HepG2 (cell line): ENCODE measurements at regions not wholly inside any gene's neighbourhood (a gene's known extent, or its start where the extent isn't known, plus 50 kb on each side); places are given as distances from the start of the nearest gene placed in this dataset.

Experiments used
- ATAC-seq: fragments of 200-7000 bp; cut with Tn5 transposase; 3 replicates; pipeline ENCODE4 v1.9.1; 2020; ENCODE audit warnings: mild to moderate bottlenecking, moderate library complexity
- BruUV-seq: library from RNA; stranded (reverse); fragments of 400-500 nt; replicated peaks from 2 replicates; lab custom pipeline; 2021; lab: Mats Ljungman, UMichigan
- CTCF ChIA-PET: fragments of 300-600 bp; formaldehyde crosslinking; extraction: SDS; loops from one replicate; lab custom pipeline; 2021; ENCODE audit warnings: low total read pairs, inconsistent platforms, low intra/inter-chr PET ratio; lab: Yijun Ruan, JAX
- POLR2A ChIA-PET: fragments of 350-600 bp; sonication (Branson Sonifier 250); formaldehyde crosslinking; loops from one replicate; lab custom pipeline; 2020; ENCODE audit warnings: antibody characterized with exemption, inconsistent platforms; lab: Yijun Ruan, JAX
- DNase-seq: peaks from one replicate; pipeline ENCODE4 v3.0.0-alpha.2; 2015; ENCODE audit warnings: low spot score
- FAIRE-seq: peaks from 3 replicates; lab custom pipeline; 2011; peaks lifted over from hg19 to GRCh38; lab: Jason Lieb, UNC
- H2AFZ ChIP-seq: one replicate; pipeline ENCODE4 v1.6.1; 2011; ENCODE audit warnings: low read length, inconsistent platforms
- H3K27ac ChIP-seq: fragments of 300-600 bp; 3 replicates; pipeline ENCODE4 v1.8.0; 2011; ENCODE audit warnings: mixed run types, mild to moderate bottlenecking, mixed read lengths, low read length, inconsistent platforms; ENCODE audit not compliant: insufficient read depth; ENCODE audit errors: extremely low read length
- H3K27me3 ChIP-seq, 2 experiments: fragments of 200-600 bp in 1 of 2; 2 replicates in 1 of 2; 3 replicates in 1 of 2; pipeline versions ENCODE4 v1.6.0 to v1.8.0; 2011; ENCODE audit warnings: low read length in 2 of 2, mild to moderate bottlenecking in 2 of 2, moderate library complexity in 2 of 2, inconsistent platforms in 1 of 2; ENCODE audit not compliant: insufficient read depth in 2 of 2, control insufficient read depth in 1 of 2
- H3K36me3 ChIP-seq, 2 experiments: fragments of 200-600 bp in 1 of 2; replicated peaks in 1 of 2; 2 replicates in 1 of 2; 3 replicates in 1 of 2; pipeline versions ENCODE4 v1.5.1 to v1.8.0; 2011; ENCODE audit warnings: low read length in 2 of 2, inconsistent platforms in 1 of 2; ENCODE audit not compliant: insufficient read depth in 2 of 2, control insufficient read depth in 1 of 2
- H3K4me1 ChIP-seq: 2 replicates; pipeline ENCODE4 v1.5.1; 2012; ENCODE audit warnings: low read length, inconsistent platforms; ENCODE audit not compliant: insufficient read depth
- H3K4me2 ChIP-seq: 2 replicates; pipeline ENCODE4 v1.6.0; 2011; ENCODE audit warnings: low read depth, low read length, inconsistent platforms
- H3K4me3 ChIP-seq, 3 experiments: fragments of 200-600 bp in 1 of 3; sonication (generic), shearing (Covaris generic) in 1 of 3; replicated peaks in 1 of 3; 2 replicates each; pipeline ENCODE4 v1.5.1; 2011 to 2016; ENCODE audit warnings: low read length in 3 of 3, inconsistent platforms in 2 of 3, low read depth in 2 of 3, mild to moderate bottlenecking in 2 of 3, control low read depth in 1 of 3, mixed read lengths in 1 of 3; ENCODE audit not compliant: insufficient read depth in 1 of 3
- H3K79me2 ChIP-seq: one replicate; pipeline ENCODE4 v1.6.1; 2011; ENCODE audit warnings: low read length, inconsistent platforms; ENCODE audit not compliant: insufficient read depth
- H3K9ac ChIP-seq: 2 replicates; pipeline ENCODE4 v1.6.0; 2011; ENCODE audit warnings: mild to moderate bottlenecking, low read depth, low read length, inconsistent platforms; ENCODE audit not compliant: insufficient read depth
- H3K9me3 ChIP-seq: 2 replicates; pipeline ENCODE4 v1.5.1; 2012; ENCODE audit warnings: mild to moderate bottlenecking, low read length
- H4K20me1 ChIP-seq: 2 replicates; pipeline ENCODE4 v1.6.0; 2011; ENCODE audit warnings: inconsistent platforms, mild to moderate bottlenecking, low read length, moderate library complexity; ENCODE audit not compliant: insufficient read depth
- BHLHE40 ChIP-seq: IDR thresholded peaks from 2 replicates; pipeline ENCODE4 v1.6.1; 2011; ENCODE audit warnings: low read length, improper control_type of control experiment
- ERF ChIP-seq: IDR thresholded peaks from 2 replicates; pipeline ENCODE4 v1.6.1; 2018; ENCODE audit warnings: missing biosample characterization, missing genetic modification reagents
- REXO4 ChIP-seq: sonication (generic); formaldehyde crosslinking; IDR thresholded peaks from 2 replicates; pipeline ENCODE4 v1.8.0; 2022; ENCODE audit warnings: missing genetic modification reagents, mild to moderate bottlenecking, borderline replicate concordance
- SMARCE1 ChIP-seq: fragments of 450-650 bp; IDR thresholded peaks from 2 replicates; pipeline ENCODE4 v1.6.1; 2017; ENCODE audit warnings: borderline replicate concordance
- SOX13 ChIP-seq, 3 experiments: fragments of 450-650 bp in 1 of 3; sonication (generic) in 1 of 3; formaldehyde crosslinking in 1 of 3; IDR thresholded peaks in 2 of 3; conservative IDR thresholded peaks in 1 of 3; 2 replicates each; pipeline versions ENCODE4 v1.5.0 to v1.6.1; 2016 to 2020; ENCODE audit warnings: antibody characterized with exemption in 1 of 3, mild to moderate bottlenecking in 1 of 3, missing compliant biosample characterization in 1 of 3, missing genetic modification reagents in 1 of 3, moderate library complexity in 1 of 3
- ZNF430 ChIP-seq: sonication (generic); formaldehyde crosslinking; IDR thresholded peaks from 2 replicates; pipeline ENCODE4 v1.9.0; 2021; ENCODE audit warnings: mild to moderate bottlenecking, missing genetic modification reagents
- ZNF432 ChIP-seq: sonication (generic); formaldehyde crosslinking; IDR thresholded peaks from 2 replicates; pipeline ENCODE4 v1.5.0; 2020; ENCODE audit warnings: missing genetic modification reagents, mild to moderate bottlenecking, borderline replicate concordance
- ZNF552 ChIP-seq: sonication (generic); formaldehyde crosslinking; IDR thresholded peaks from 2 replicates; pipeline ENCODE4 v1.9.0; 2022; ENCODE audit warnings: missing genetic modification reagents, mild to moderate bottlenecking, borderline replicate concordance
- ZNF776 ChIP-seq: sonication (generic); formaldehyde crosslinking; IDR thresholded peaks from 2 replicates; pipeline ENCODE4 v1.4.0; 2020; ENCODE audit warnings: mild to moderate bottlenecking, missing genetic modification reagents
- WGBS: methylation state at CpG from one replicate; pipeline ENCODE4 v1.1.6; 2017; ENCODE audit warnings: low lambda C conversion rate; 5-methylcytosine and 5-hydroxymethylcytosine counted together
- in situ Hi-C: cut with HindIII; loops from 2 replicates; pipeline ENCODE4 v1.10.0; 2017; ENCODE audit warnings: low pct_unique_long_range_greater_than_20kb; ENCODE audit not compliant: extremely low pct_ligation_motif_present
- intact Hi-C: fragments of 100-400 bp; cut with micrococcal nuclease; formaldehyde crosslinking; loops from one replicate; pipeline ENCODE4 v1.10.0; 2022; ENCODE audit not compliant: unreplicated experiment
- TF ChIP-seq, protein P1 (sequence below): sonication (generic); formaldehyde crosslinking; IDR thresholded peaks from 2 replicates; pipeline ENCODE4 v1.4.0; 2020; ENCODE audit warnings: mild to moderate bottlenecking, missing genetic modification reagents
- TF ChIP-seq, protein P2 (sequence below): sonication (generic); formaldehyde crosslinking; IDR thresholded peaks from 2 replicates; pipeline ENCODE4 v1.5.1; 2020; ENCODE audit warnings: missing genetic modification reagents, mild to moderate bottlenecking, borderline replicate concordance
- TF ChIP-seq, protein P3 (sequence below): fragments of 450-650 bp; IDR thresholded peaks from 2 replicates; pipeline ENCODE4 v1.6.1; 2017
- TF ChIP-seq, protein P4 (sequence below): sonication (generic); formaldehyde crosslinking; conservative IDR thresholded peaks from 2 replicates; pipeline ENCODE4 v1.4.0; 2020; ENCODE audit warnings: missing genetic modification reagents

DNA sequence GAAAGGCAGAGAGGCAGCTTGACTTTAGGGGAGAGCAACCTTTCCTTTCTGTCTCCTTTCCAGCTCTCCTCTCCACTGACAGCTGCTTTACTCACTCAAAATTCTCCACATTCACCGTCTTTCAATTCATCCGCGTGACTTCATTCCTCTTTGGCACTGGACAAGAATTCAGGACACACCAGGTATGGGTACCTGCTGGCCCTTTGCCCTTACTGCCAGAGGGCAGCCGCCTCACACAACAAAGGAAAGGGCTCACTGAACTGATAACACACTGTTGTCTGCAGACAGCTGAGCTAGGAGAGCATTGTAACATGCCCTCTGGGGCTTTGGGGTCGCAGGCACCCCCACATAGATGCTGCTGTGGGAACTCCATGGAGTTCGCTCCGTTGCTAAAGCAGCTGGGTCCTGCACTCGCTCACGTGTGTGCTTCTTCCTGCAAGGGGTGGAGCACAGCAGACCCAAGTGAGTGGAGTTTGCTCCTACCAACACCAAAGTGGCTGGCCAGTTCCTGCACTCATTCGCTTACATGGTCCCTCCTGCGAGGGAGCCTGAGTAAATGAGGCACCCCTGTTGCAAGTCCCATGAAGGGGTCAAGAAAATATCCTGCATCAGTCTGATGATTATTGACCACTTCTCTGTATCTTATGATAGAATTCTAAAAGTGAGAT lies 79.0 kb upstream of the SGO1 start:
- intact Hi-C loops: no loop called here
- no peak overlapping the region for H2AFZ ChIP-seq

DNA sequence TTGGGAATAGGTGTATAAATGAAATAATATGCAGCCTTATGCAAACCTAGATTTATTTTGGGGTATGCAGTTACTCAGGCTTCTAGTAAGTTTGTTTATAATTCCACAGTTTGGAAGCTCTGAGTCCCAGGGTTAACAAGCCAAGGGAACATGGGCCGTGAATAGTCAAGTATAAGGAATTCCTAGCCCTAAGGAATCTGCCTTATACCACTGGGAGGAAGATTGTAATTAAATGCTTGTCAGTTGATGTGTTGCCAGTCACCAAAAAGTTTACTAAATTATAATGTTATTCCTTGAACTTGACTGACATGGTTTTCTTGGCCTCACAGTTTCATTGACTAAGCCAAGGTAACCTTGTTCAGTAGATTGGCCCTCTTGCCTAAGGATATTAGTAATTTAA lies 72.4 kb upstream of the SGO1 start:
- intact Hi-C loops (no loop called here), in situ Hi-C loops (no loop called here)
- Histone ChIP-seq H2AFZ (no peak overlapping the region), H3K4me3 (no peak overlapping the region), H3K27me3 (no peaks in the 10 kb centered on the region), H3K9me3 (0 out of 2 replicates have a peak, but pooled peaks cover 4% of the 10 kb centered on the region), H3K27ac (no peak overlapping the region), H3K79me2 (no peaks in the 10 kb centered on the region), H3K9ac (no peak overlapping the region), H3K4me1 (no peaks in the 10 kb centered on the region), H3K36me3 (no peaks in the 10 kb centered on the region), H4K20me1 (no peaks in the 10 kb centered on the region), H3K4me2 (no peak overlapping the region)
- DNase-seq (no peak), ATAC-seq (no peak), FAIRE-seq (no peak)
- BruUV-seq: no TSS peak
- ChIA-PET POLR2A (no interaction called here), CTCF (no interaction called here)
- 0% methylated on average over 1 of the region's 1 CpG for WGBS
- TF ChIP-seq, protein P1, sequence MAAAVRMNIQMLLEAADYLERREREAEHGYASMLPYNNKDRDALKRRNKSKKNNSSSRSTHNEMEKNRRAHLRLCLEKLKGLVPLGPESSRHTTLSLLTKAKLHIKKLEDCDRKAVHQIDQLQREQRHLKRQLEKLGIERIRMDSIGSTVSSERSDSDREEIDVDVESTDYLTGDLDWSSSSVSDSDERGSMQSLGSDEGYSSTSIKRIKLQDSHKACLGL (CRISPR knock-in tag): no peak
- TF ChIP-seq, protein P2, sequence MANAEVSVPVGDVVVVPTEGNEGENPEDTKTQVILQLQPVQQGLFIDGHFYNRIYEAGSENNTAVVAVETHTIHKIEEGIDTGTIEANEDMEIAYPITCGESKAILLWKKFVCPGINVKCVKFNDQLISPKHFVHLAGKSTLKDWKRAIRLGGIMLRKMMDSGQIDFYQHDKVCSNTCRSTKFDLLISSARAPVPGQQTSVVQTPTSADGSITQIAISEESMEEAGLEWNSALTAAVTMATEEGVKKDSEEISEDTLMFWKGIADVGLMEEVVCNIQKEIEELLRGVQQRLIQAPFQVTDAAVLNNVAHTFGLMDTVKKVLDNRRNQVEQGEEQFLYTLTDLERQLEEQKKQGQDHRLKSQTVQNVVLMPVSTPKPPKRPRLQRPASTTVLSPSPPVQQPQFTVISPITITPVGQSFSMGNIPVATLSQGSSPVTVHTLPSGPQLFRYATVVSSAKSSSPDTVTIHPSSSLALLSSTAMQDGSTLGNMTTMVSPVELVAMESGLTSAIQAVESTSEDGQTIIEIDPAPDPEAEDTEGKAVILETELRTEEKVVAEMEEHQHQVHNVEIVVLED: no peak
- TF ChIP-seq SMARCE1 (no peak), ZNF432 (CRISPR knock-in tag) (no peak), ZNF430 (CRISPR knock-in tag) (no peak), ZNF776 (CRISPR knock-in tag) (no peak), ZNF552 (CRISPR knock-in tag) (no peak), REXO4 (CRISPR knock-in tag) (no peak), ERF (CRISPR knock-in tag) (no peak)
- TF ChIP-seq, protein P3, sequence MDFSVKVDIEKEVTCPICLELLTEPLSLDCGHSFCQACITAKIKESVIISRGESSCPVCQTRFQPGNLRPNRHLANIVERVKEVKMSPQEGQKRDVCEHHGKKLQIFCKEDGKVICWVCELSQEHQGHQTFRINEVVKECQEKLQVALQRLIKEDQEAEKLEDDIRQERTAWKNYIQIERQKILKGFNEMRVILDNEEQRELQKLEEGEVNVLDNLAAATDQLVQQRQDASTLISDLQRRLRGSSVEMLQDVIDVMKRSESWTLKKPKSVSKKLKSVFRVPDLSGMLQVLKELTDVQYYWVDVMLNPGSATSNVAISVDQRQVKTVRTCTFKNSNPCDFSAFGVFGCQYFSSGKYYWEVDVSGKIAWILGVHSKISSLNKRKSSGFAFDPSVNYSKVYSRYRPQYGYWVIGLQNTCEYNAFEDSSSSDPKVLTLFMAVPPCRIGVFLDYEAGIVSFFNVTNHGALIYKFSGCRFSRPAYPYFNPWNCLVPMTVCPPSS: no peak

More for the DNA sequence above, 79.0 kb upstream of the SGO1 start:
- H3K4me3 ChIP-seq: no peak overlapping the region
- TF ChIP-seq SOX13 (IDR thresholded peaks at IDR 0.05) (no peak), SOX13 (CRISPR knock-in tag; conservative IDR thresholded peaks at IDR 0.05 in 1 of 2, IDR thresholded peaks at IDR 0.05 in 1 of 2) (peak in 1 of 2 experiments; percentile 40; a peak in 1 of 4 replicates), BHLHE40 (0 out of 2 replicates have a peak, but pooled peaks have one; percentile 36)
- TF ChIP-seq, protein P4, sequence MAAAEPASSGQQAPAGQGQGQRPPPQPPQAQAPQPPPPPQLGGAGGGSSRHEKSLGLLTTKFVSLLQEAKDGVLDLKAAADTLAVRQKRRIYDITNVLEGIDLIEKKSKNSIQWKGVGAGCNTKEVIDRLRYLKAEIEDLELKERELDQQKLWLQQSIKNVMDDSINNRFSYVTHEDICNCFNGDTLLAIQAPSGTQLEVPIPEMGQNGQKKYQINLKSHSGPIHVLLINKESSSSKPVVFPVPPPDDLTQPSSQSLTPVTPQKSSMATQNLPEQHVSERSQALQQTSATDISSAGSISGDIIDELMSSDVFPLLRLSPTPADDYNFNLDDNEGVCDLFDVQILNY (CRISPR knock-in tag): no peak
- no peaks in the 10 kb centered on the region for H3K36me3 ChIP-seq
- no peak overlapping the region for H3K9ac ChIP-seq
- no peaks in the 10 kb centered on the region for H3K79me2 ChIP-seq
- no peak overlapping the region for H3K27ac ChIP-seq
- FAIRE-seq (no peak), ATAC-seq (peak; percentile 88), DNase-seq (no peak)
- no peaks in the 10 kb centered on the region for H3K9me3 ChIP-seq
- no peaks in the 10 kb centered on the region for H4K20me1 ChIP-seq
- 2% methylated on average over 7 of the region's 11 CpGs for WGBS
- peaks cover 7% of the 10 kb centered on the region; the same call in 1 of the 2 replicates for H3K4me1 ChIP-seq
- BruUV-seq: no TSS peak
- POLR2A ChIA-PET: no interaction called here
- no peaks in the 10 kb centered on the region for H3K27me3 ChIP-seq
- in situ Hi-C loops: no loop called here
- H3K4me2 ChIP-seq: peak overlapping the region; percentile 53
- CTCF ChIA-PET: no interaction called here
